HepG2 (cell line): ENCODE measurements at regions not wholly inside any gene's neighbourhood (a gene's known extent, or its start where the extent isn't known, plus 50 kb on each side); places are given as distances from the start of the nearest gene placed in this dataset.

Experiments used
- ATAC-seq: fragments of 200-7000 bp; cut with Tn5 transposase; 3 replicates; pipeline ENCODE4 v1.9.1; 2020; ENCODE audit warnings: mild to moderate bottlenecking, moderate library complexity
- BruUV-seq: library from RNA; stranded (reverse); fragments of 400-500 nt; replicated peaks from 2 replicates; lab custom pipeline; 2021; lab: Mats Ljungman, UMichigan
- CTCF ChIA-PET: fragments of 300-600 bp; formaldehyde crosslinking; extraction: SDS; loops from one replicate; lab custom pipeline; 2021; ENCODE audit warnings: low total read pairs, inconsistent platforms, low intra/inter-chr PET ratio; lab: Yijun Ruan, JAX
- POLR2A ChIA-PET: fragments of 350-600 bp; sonication (Branson Sonifier 250); formaldehyde crosslinking; loops from one replicate; lab custom pipeline; 2020; ENCODE audit warnings: antibody characterized with exemption, inconsistent platforms; lab: Yijun Ruan, JAX
- DNase-seq: peaks from one replicate; pipeline ENCODE4 v3.0.0-alpha.2; 2015; ENCODE audit warnings: low spot score
- FAIRE-seq: peaks from 3 replicates; lab custom pipeline; 2011; peaks lifted over from hg19 to GRCh38; lab: Jason Lieb, UNC
- H2AFZ ChIP-seq: one replicate; pipeline ENCODE4 v1.6.1; 2011; ENCODE audit warnings: low read length, inconsistent platforms
- H3K27ac ChIP-seq: fragments of 300-600 bp; 3 replicates; pipeline ENCODE4 v1.8.0; 2011; ENCODE audit warnings: mixed run types, mild to moderate bottlenecking, mixed read lengths, low read length, inconsistent platforms; ENCODE audit not compliant: insufficient read depth; ENCODE audit errors: extremely low read length
- H3K27me3 ChIP-seq, 2 experiments: fragments of 200-600 bp in 1 of 2; 2 replicates in 1 of 2; 3 replicates in 1 of 2; pipeline versions ENCODE4 v1.6.0 to v1.8.0; 2011; ENCODE audit warnings: low read length in 2 of 2, mild to moderate bottlenecking in 2 of 2, moderate library complexity in 2 of 2, inconsistent platforms in 1 of 2; ENCODE audit not compliant: insufficient read depth in 2 of 2, control insufficient read depth in 1 of 2
- H3K36me3 ChIP-seq, 2 experiments: fragments of 200-600 bp in 1 of 2; replicated peaks in 1 of 2; 2 replicates in 1 of 2; 3 replicates in 1 of 2; pipeline versions ENCODE4 v1.5.1 to v1.8.0; 2011; ENCODE audit warnings: low read length in 2 of 2, inconsistent platforms in 1 of 2; ENCODE audit not compliant: insufficient read depth in 2 of 2, control insufficient read depth in 1 of 2
- H3K4me1 ChIP-seq: 2 replicates; pipeline ENCODE4 v1.5.1; 2012; ENCODE audit warnings: low read length, inconsistent platforms; ENCODE audit not compliant: insufficient read depth
- H3K4me2 ChIP-seq: 2 replicates; pipeline ENCODE4 v1.6.0; 2011; ENCODE audit warnings: low read depth, low read length, inconsistent platforms
- H3K4me3 ChIP-seq, 3 experiments: fragments of 200-600 bp in 1 of 3; sonication (generic), shearing (Covaris generic) in 1 of 3; replicated peaks in 1 of 3; 2 replicates each; pipeline ENCODE4 v1.5.1; 2011 to 2016; ENCODE audit warnings: low read length in 3 of 3, inconsistent platforms in 2 of 3, low read depth in 2 of 3, mild to moderate bottlenecking in 2 of 3, control low read depth in 1 of 3, mixed read lengths in 1 of 3; ENCODE audit not compliant: insufficient read depth in 1 of 3
- H3K79me2 ChIP-seq: one replicate; pipeline ENCODE4 v1.6.1; 2011; ENCODE audit warnings: low read length, inconsistent platforms; ENCODE audit not compliant: insufficient read depth
- H3K9ac ChIP-seq: 2 replicates; pipeline ENCODE4 v1.6.0; 2011; ENCODE audit warnings: mild to moderate bottlenecking, low read depth, low read length, inconsistent platforms; ENCODE audit not compliant: insufficient read depth
- H3K9me3 ChIP-seq: 2 replicates; pipeline ENCODE4 v1.5.1; 2012; ENCODE audit warnings: mild to moderate bottlenecking, low read length
- H4K20me1 ChIP-seq: 2 replicates; pipeline ENCODE4 v1.6.0; 2011; ENCODE audit warnings: inconsistent platforms, mild to moderate bottlenecking, low read length, moderate library complexity; ENCODE audit not compliant: insufficient read depth
- KMT2B ChIP-seq: IDR thresholded peaks from 2 replicates; pipeline ENCODE4 v1.6.1; 2016; ENCODE audit warnings: missing genetic modification reagents, missing compliant biosample characterization
- NCOA5 ChIP-seq: sonication (generic); formaldehyde crosslinking; IDR thresholded peaks from 2 replicates; pipeline ENCODE4 v1.4.0; 2020; ENCODE audit warnings: missing genetic modification reagents
- RBM22 ChIP-seq: fragments of 200-400 bp; formaldehyde crosslinking; optimal IDR thresholded peaks from 2 replicates; pipeline ENCODE3; 2017; ENCODE audit warnings: mild to moderate bottlenecking, low read length, moderate library complexity
- SNAPC2 ChIP-seq: sonication (generic); formaldehyde crosslinking; IDR thresholded peaks from 2 replicates; pipeline ENCODE4 v1.8.1; 2022; ENCODE audit warnings: mild to moderate bottlenecking, missing genetic modification reagents
- ZFYVE20 ChIP-seq: sonication (generic); formaldehyde crosslinking; IDR thresholded peaks from 2 replicates; pipeline ENCODE4 v1.8.0; 2023; ENCODE audit warnings: low read depth, mild to moderate bottlenecking, moderate library complexity, missing genetic modification reagents, borderline replicate concordance
- ZNF850 ChIP-seq: sonication (generic); formaldehyde crosslinking; conservative IDR thresholded peaks from 2 replicates; pipeline ENCODE4 v1.9.0; 2021; ENCODE audit warnings: mild to moderate bottlenecking, missing genetic modification reagents
- WGBS: methylation state at CpG from one replicate; pipeline ENCODE4 v1.1.6; 2017; ENCODE audit warnings: low lambda C conversion rate; 5-methylcytosine and 5-hydroxymethylcytosine counted together
- in situ Hi-C: cut with HindIII; loops from 2 replicates; pipeline ENCODE4 v1.10.0; 2017; ENCODE audit warnings: low pct_unique_long_range_greater_than_20kb; ENCODE audit not compliant: extremely low pct_ligation_motif_present
- intact Hi-C: fragments of 100-400 bp; cut with micrococcal nuclease; formaldehyde crosslinking; loops from one replicate; pipeline ENCODE4 v1.10.0; 2022; ENCODE audit not compliant: unreplicated experiment
- TF ChIP-seq, protein P1 (sequence below): fragments of 450-650 bp; IDR thresholded peaks from 2 replicates; pipeline ENCODE4 v1.6.1; 2017
- TF ChIP-seq, protein P2 (sequence below): sonication (generic); formaldehyde crosslinking; IDR thresholded peaks from 2 replicates; pipeline ENCODE4 v1.4.0; 2020; ENCODE audit warnings: mild to moderate bottlenecking, missing genetic modification reagents
- TF ChIP-seq, protein P3 (sequence below): sonication (generic); formaldehyde crosslinking; IDR thresholded peaks from 2 replicates; pipeline ENCODE4 v1.4.0; 2020; ENCODE audit warnings: mild to moderate bottlenecking, low read depth, missing genetic modification reagents
- TF ChIP-seq, protein P4 (sequence below): sonication (generic); IDR thresholded peaks from 2 replicates; pipeline ENCODE4 v1.6.1; 2016; ENCODE audit warnings: low read depth, borderline replicate concordance
- TF ChIP-seq, protein P5 (sequence below): sonication (generic); formaldehyde crosslinking; IDR thresholded peaks from 2 replicates; pipeline ENCODE4 v1.4.0; 2020; ENCODE audit warnings: mild to moderate bottlenecking, missing genetic modification reagents, borderline replicate concordance

DNA sequence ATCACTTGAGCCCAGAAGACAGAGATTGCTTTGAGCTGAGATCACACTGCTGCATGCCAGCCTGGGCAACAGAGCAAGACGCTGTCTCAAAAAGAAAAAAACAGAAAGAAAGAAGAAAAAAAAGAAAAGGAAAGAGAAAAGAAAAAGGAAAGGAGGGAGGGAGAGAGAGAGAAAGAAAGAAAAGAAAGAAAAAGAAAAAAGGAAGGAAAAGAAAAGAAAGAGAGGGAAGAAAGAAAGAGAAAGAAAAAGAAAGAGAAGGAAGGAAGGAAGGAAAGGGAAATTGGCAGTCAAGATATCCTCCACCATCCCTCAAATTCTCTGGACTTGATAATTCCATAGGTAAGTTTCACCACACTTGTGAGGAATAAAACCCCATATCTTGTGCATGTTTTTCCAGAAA, 71.4 kb upstream of the WSB1 start:
- no TSS peak for BruUV-seq
- no peaks in the 10 kb centered on the region for H3K27me3 ChIP-seq
- ATAC-seq: no peak
- WGBS: 49% methylated on average over 1 of the region's 1 CpG
- no peak overlapping the region for H3K9ac ChIP-seq
- intact Hi-C loops (no loop called here), in situ Hi-C loops (no loop called here)
- no peak overlapping the region for H3K4me3 ChIP-seq
- no peaks in the 10 kb centered on the region for H4K20me1 ChIP-seq
- H3K36me3 ChIP-seq: no peaks in the 10 kb centered on the region
- H2AFZ ChIP-seq: no peak overlapping the region
- CTCF ChIA-PET: no interaction called here
- H3K4me2 ChIP-seq: no peak overlapping the region
- POLR2A ChIA-PET: no interaction called here
- no peak overlapping the region for H3K27ac ChIP-seq
- H3K9me3 ChIP-seq: no peaks in the 10 kb centered on the region
- DNase-seq: no peak
- no peak for FAIRE-seq
- no peaks in the 10 kb centered on the region for H3K4me1 ChIP-seq
- no peaks in the 10 kb centered on the region for H3K79me2 ChIP-seq
- TF ChIP-seq, protein P1, sequence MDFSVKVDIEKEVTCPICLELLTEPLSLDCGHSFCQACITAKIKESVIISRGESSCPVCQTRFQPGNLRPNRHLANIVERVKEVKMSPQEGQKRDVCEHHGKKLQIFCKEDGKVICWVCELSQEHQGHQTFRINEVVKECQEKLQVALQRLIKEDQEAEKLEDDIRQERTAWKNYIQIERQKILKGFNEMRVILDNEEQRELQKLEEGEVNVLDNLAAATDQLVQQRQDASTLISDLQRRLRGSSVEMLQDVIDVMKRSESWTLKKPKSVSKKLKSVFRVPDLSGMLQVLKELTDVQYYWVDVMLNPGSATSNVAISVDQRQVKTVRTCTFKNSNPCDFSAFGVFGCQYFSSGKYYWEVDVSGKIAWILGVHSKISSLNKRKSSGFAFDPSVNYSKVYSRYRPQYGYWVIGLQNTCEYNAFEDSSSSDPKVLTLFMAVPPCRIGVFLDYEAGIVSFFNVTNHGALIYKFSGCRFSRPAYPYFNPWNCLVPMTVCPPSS: no peak
- TF ChIP-seq, protein P2, sequence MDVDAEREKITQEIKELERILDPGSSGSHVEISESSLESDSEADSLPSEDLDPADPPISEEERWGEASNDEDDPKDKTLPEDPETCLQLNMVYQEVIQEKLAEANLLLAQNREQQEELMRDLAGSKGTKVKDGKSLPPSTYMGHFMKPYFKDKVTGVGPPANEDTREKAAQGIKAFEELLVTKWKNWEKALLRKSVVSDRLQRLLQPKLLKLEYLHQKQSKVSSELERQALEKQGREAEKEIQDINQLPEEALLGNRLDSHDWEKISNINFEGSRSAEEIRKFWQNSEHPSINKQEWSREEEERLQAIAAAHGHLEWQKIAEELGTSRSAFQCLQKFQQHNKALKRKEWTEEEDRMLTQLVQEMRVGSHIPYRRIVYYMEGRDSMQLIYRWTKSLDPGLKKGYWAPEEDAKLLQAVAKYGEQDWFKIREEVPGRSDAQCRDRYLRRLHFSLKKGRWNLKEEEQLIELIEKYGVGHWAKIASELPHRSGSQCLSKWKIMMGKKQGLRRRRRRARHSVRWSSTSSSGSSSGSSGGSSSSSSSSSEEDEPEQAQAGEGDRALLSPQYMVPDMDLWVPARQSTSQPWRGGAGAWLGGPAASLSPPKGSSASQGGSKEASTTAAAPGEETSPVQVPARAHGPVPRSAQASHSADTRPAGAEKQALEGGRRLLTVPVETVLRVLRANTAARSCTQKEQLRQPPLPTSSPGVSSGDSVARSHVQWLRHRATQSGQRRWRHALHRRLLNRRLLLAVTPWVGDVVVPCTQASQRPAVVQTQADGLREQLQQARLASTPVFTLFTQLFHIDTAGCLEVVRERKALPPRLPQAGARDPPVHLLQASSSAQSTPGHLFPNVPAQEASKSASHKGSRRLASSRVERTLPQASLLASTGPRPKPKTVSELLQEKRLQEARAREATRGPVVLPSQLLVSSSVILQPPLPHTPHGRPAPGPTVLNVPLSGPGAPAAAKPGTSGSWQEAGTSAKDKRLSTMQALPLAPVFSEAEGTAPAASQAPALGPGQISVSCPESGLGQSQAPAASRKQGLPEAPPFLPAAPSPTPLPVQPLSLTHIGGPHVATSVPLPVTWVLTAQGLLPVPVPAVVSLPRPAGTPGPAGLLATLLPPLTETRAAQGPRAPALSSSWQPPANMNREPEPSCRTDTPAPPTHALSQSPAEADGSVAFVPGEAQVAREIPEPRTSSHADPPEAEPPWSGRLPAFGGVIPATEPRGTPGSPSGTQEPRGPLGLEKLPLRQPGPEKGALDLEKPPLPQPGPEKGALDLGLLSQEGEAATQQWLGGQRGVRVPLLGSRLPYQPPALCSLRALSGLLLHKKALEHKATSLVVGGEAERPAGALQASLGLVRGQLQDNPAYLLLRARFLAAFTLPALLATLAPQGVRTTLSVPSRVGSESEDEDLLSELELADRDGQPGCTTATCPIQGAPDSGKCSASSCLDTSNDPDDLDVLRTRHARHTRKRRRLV (CRISPR knock-in tag): no peak
- no peak for TF ChIP-seq RBM22
- no peak for TF ChIP-seq KMT2B (CRISPR knock-in tag)
- no peak for TF ChIP-seq NCOA5 (CRISPR knock-in tag)
- TF ChIP-seq, protein P3, sequence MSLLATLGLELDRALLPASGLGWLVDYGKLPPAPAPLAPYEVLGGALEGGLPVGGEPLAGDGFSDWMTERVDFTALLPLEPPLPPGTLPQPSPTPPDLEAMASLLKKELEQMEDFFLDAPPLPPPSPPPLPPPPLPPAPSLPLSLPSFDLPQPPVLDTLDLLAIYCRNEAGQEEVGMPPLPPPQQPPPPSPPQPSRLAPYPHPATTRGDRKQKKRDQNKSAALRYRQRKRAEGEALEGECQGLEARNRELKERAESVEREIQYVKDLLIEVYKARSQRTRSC (CRISPR knock-in tag): no peak
- TF ChIP-seq, protein P4, sequence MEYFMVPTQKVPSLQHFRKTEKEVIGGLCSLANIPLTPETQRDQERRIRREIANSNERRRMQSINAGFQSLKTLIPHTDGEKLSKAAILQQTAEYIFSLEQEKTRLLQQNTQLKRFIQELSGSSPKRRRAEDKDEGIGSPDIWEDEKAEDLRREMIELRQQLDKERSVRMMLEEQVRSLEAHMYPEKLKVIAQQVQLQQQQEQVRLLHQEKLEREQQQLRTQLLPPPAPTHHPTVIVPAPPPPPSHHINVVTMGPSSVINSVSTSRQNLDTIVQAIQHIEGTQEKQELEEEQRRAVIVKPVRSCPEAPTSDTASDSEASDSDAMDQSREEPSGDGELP: no peak
- TF ChIP-seq ZNF850: no peak
- TF ChIP-seq ZFYVE20 (CRISPR knock-in tag): no peak
- no peak for TF ChIP-seq SNAPC2 (CRISPR knock-in tag)
- TF ChIP-seq, protein P5, sequence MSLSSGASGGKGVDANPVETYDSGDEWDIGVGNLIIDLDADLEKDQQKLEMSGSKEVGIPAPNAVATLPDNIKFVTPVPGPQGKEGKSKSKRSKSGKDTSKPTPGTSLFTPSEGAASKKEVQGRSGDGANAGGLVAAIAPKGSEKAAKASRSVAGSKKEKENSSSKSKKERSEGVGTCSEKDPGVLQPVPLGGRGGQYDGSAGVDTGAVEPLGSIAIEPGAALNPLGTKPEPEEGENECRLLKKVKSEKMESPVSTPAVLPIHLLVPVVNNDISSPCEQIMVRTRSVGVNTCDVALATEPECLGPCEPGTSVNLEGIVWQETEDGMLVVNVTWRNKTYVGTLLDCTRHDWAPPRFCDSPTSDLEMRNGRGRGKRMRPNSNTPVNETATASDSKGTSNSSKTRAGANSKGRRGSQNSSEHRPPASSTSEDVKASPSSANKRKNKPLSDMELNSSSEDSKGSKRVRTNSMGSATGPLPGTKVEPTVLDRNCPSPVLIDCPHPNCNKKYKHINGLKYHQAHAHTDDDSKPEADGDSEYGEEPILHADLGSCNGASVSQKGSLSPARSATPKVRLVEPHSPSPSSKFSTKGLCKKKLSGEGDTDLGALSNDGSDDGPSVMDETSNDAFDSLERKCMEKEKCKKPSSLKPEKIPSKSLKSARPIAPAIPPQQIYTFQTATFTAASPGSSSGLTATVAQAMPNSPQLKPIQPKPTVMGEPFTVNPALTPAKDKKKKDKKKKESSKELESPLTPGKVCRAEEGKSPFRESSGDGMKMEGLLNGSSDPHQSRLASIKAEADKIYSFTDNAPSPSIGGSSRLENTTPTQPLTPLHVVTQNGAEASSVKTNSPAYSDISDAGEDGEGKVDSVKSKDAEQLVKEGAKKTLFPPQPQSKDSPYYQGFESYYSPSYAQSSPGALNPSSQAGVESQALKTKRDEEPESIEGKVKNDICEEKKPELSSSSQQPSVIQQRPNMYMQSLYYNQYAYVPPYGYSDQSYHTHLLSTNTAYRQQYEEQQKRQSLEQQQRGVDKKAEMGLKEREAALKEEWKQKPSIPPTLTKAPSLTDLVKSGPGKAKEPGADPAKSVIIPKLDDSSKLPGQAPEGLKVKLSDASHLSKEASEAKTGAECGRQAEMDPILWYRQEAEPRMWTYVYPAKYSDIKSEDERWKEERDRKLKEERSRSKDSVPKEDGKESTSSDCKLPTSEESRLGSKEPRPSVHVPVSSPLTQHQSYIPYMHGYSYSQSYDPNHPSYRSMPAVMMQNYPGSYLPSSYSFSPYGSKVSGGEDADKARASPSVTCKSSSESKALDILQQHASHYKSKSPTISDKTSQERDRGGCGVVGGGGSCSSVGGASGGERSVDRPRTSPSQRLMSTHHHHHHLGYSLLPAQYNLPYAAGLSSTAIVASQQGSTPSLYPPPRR (CRISPR knock-in tag): no peak
